ENCODE measurements at regions not wholly inside any gene's neighbourhood (a gene's known extent, or its start where the extent isn't known, plus 50 kb on each side); places are given as distances from the start of the nearest gene placed in this dataset.

GRCh38 chr2:189369566-189369965 is 71.7 kb upstream of the WDR75 start:
- peak; percentile 59 for DNase-seq (ENCODE audit: low spot score)

GRCh38 chr2:189370719-189371118 is 70.6 kb upstream of the WDR75 start:
- DNase-seq (ENCODE audit: low spot score) = no peak

DNA sequence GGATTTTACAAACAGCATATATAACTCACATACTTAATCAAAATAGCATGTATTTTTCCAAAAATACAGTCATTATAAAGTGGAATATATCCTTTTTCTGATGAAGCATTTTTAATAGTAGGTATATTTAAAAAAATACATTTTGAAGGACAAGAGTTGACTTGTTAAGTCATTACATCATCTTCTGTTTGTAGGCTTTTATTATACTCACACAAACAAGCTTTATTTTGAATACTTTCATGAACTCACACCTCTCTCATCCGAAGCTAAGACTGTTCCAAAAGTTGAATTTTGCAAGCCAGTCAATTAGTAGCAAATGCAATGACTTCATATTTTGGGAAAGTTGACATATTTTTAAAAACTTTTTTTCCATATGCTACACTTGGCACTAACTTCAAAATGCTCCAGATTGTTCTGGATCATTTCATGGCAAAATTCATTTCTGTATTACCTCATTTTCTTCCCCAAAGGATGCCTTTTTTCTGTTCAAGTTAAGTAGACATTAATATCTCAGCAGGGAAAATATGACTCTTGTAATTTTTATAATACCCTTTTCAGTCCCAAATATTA is 68.5 kb upstream of the WDR75 start:
- no peak for DNase-seq (ENCODE audit: low spot score)

DNA sequence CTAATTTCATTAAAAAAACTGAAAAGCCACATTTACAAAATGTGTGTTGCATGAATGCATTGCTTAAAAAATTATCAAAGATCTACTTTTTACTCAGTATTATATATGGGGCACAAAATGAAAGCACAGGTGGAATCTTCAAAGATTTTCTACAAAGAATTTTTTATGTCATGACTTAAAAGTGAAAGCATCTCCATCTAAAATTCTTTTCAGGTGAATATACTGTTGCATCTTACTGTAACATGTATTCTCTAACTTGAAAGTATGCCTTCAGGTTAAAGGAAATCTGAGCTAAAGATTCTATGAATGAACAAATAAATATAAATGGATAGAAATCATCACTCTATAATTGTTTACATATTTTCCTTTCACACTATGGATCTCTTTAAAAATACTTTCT is 66.8 kb upstream of the WDR75 start:
- DNase-seq (ENCODE audit: low spot score) = no peak

DNA sequence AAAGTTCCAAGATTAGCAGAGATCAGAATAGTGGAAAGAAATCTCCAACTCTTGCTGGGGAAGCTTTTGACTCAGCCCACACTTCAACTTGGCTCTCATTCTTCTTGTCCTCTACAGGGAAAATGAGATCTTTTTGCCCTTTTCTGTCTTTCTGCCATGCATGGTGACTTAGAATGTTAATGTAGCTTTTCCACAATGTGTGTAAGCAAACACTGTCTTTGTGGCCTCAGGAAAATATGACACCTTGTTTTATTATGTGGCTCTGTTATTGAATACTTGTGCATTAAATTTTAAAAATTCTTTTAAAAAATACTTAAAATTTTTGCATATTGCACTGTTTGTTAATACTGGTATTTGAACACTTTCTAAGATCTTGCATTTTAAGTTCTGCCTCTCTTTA is 65.4 kb upstream of the WDR75 start:
- DNase-seq (ENCODE audit: low spot score) = no peak

GRCh38 chr2:189379287-189379630 is 62.0 kb upstream of the WDR75 start:
- DNase-seq (ENCODE audit: low spot score) = peak; percentile 44

DNA sequence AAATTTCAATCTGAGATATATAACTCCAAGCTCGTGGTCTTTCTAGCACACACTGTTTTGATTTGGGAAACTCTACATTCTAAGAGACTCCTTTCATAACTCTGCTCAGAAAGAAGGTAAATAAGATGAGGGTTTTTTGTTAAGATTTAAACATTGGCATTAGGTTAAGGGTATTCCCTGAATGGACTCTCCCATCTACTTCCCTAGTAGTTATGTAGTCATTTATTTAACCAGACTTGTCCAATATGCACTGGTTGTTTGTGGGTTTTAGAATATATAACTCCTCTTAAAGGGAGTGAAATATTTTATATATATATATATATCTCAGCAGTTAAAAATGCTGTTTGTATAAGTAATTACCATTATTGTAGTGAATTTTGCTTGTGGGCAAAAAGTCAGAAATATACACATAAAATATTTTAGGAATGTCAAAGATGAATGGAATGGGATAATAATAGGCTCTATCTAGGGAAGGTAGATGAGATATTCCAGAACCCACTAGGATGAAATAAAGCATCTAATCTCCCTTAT is 61.5 kb upstream of the WDR75 start:
- no peak for DNase-seq (ENCODE audit: low spot score)

GRCh38 chr2:189382668-189383067 is 58.6 kb upstream of the WDR75 start:
- no peak for DNase-seq (ENCODE audit: low spot score)

DNA sequence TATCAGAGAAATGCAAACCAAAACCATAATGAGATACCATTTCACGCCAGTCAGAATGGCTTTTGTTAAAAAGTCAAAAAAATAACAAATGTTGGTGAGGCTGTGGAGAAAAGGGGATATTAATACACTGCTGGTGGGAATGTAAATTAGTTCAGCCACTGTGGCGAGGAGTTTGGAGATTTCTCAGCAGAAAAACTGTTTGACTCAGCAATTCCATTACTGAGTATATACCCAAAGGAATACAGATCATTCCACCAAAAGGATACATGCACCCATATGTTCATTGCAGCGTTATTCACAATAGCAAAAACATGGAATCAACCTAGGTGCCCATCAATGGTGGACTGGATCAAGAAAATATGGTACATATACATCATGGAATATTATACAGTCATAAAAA is 54.5 kb upstream of the WDR75 start:
- no peak for DNase-seq (ENCODE audit: low spot score)

- no peak for DNase-seq (ENCODE audit: low spot score)
Measured at GRCh38 chr2:189391201-189391600, 50.1 kb upstream of the WDR75 start.
